ENCODE measurements at regions not wholly inside any gene's neighbourhood (a gene's known extent, or its start where the extent isn't known, plus 50 kb on each side); places are given as distances from the start of the nearest gene placed in this dataset.

GRCh38 chr3:107028086-107028485 is 349.2 kb upstream of the CCDC54 start:
- no peaks in the 10 kb centered on the region for H3K9me3 ChIP-seq (replicated peaks)

GRCh38 chr3:107028626-107029025 is 348.6 kb upstream of the CCDC54 start:
- Histone ChIP-seq H3K4me1 (peaks cover 19% of the 10 kb centered on the region), H3K27ac (replicated peaks) (no peak overlapping the region), H3K4me3 (no peak overlapping the region), H3K9me3 (replicated peaks) (no peaks in the 10 kb centered on the region), H3K36me3 (no peaks in the 10 kb centered on the region), H3K27me3 (ENCODE audit: low read depth) (no peaks in the 10 kb centered on the region)
- TF ChIP-seq CTCF (IDR thresholded peaks at IDR 0.05; ENCODE audit: borderline replicate concordance), result no peak
- intact Hi-C loops (cut with micrococcal nuclease), result no loop called here
- no peak for DNase-seq

More at GRCh38 chr3:107028086-107028485, 349.2 kb upstream of the CCDC54 start:
- no peak for TF ChIP-seq CTCF (IDR thresholded peaks at IDR 0.05; ENCODE audit: borderline replicate concordance)
- Histone ChIP-seq H3K4me1 (peaks cover 19% of the 10 kb centered on the region), H3K36me3 (no peaks in the 10 kb centered on the region), H3K4me3 (no peak overlapping the region), H3K27me3 (ENCODE audit: low read depth) (no peaks in the 10 kb centered on the region), H3K27ac (replicated peaks) (no peak overlapping the region)
- intact Hi-C loops (cut with micrococcal nuclease), result no loop called here
- DNase-seq, result no peak

- H3K4me1 ChIP-seq, result no peaks in the 10 kb centered on the region
- intact Hi-C loops (cut with micrococcal nuclease), result no loop called here
- DNase-seq, result no peak
- TF ChIP-seq CTCF (IDR thresholded peaks at IDR 0.05; ENCODE audit: borderline replicate concordance), result no peak
- no peaks in the 10 kb centered on the region for H3K27me3 ChIP-seq (ENCODE audit: low read depth)
- H3K36me3 ChIP-seq, result no peaks in the 10 kb centered on the region
- no peak overlapping the region for H3K4me3 ChIP-seq
- no peak overlapping the region for H3K27ac ChIP-seq (replicated peaks)
- H3K9me3 ChIP-seq (replicated peaks), result peaks cover 7% of the 10 kb centered on the region
Observed at GRCh38 chr3:107032111-107032510, 345.1 kb upstream of the CCDC54 start.

- no peaks in the 10 kb centered on the region for H3K36me3 ChIP-seq
- no peak overlapping the region for H3K4me3 ChIP-seq
- H3K27me3 ChIP-seq (ENCODE audit: low read depth), result no peaks in the 10 kb centered on the region
- no peak for DNase-seq
- no peak overlapping the region for H3K27ac ChIP-seq (replicated peaks)
- intact Hi-C loops (cut with micrococcal nuclease), result no loop called here
- H3K4me1 ChIP-seq, result no peaks in the 10 kb centered on the region
- H3K9me3 ChIP-seq (replicated peaks), result peaks cover 19% of the 10 kb centered on the region
- no peak for TF ChIP-seq CTCF (IDR thresholded peaks at IDR 0.05; ENCODE audit: borderline replicate concordance)
Observed at GRCh38 chr3:107034142-107034541, 343.1 kb upstream of the CCDC54 start.

GRCh38 chr3:107035176-107035575 is 342.1 kb upstream of the CCDC54 start:
- H3K36me3 ChIP-seq, result no peaks in the 10 kb centered on the region
- TF ChIP-seq CTCF (IDR thresholded peaks at IDR 0.05; ENCODE audit: borderline replicate concordance), result no peak
- intact Hi-C loops (cut with micrococcal nuclease), result no loop called here
- peaks cover 19% of the 10 kb centered on the region for H3K9me3 ChIP-seq (replicated peaks)
- H3K4me1 ChIP-seq, result no peaks in the 10 kb centered on the region
- no peak overlapping the region for H3K4me3 ChIP-seq
- H3K27ac ChIP-seq (replicated peaks), result no peak overlapping the region
- no peaks in the 10 kb centered on the region for H3K27me3 ChIP-seq (ENCODE audit: low read depth)
- DNase-seq, result no peak

GRCh38 chr3:107044677-107045076 is 332.6 kb upstream of the CCDC54 start:
- no peak for TF ChIP-seq CTCF (IDR thresholded peaks at IDR 0.05; ENCODE audit: borderline replicate concordance)
- no peak overlapping the region for H3K27ac ChIP-seq (replicated peaks)
- no peak for DNase-seq
- intact Hi-C loops (cut with micrococcal nuclease), result no loop called here
- no peak overlapping the region for H3K4me3 ChIP-seq
- H3K27me3 ChIP-seq (ENCODE audit: low read depth), result no peaks in the 10 kb centered on the region
- H3K4me1 ChIP-seq, result no peaks in the 10 kb centered on the region
- peaks cover 18% of the 10 kb centered on the region for H3K9me3 ChIP-seq (replicated peaks)
- no peaks in the 10 kb centered on the region for H3K36me3 ChIP-seq
